ENCODE measurements at regions not wholly inside any gene's neighbourhood (a gene's known extent, or its start where the extent isn't known, plus 50 kb on each side); places are given as distances from the start of the nearest gene placed in this dataset.
"Not testable (repeated sequence)": the region's sequence is repeated elsewhere in the genome, so short reads cannot be mapped to it uniquely, and the experiment has no call there.

DNA sequence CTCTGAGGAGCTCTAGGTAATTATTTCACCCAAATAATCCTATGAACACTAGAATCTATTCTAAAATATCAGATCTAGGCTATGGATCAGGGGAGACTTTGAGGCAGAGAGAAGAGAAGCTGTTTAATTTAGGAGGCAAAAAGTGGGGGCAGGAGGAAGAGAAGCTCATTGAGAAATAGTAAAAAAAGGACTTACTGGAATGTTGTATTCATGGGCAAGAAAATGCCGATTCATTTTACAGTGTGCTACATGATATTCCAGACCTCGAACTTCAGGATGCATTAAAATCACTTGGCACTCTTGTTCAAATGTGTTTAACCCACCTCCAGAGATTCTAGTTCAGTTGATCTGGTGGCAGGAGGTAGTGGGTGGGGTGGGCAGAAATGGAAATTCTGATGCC is 109.5 kb upstream of the ITGB1 start:
- no peak for DNase-seq

DNA sequence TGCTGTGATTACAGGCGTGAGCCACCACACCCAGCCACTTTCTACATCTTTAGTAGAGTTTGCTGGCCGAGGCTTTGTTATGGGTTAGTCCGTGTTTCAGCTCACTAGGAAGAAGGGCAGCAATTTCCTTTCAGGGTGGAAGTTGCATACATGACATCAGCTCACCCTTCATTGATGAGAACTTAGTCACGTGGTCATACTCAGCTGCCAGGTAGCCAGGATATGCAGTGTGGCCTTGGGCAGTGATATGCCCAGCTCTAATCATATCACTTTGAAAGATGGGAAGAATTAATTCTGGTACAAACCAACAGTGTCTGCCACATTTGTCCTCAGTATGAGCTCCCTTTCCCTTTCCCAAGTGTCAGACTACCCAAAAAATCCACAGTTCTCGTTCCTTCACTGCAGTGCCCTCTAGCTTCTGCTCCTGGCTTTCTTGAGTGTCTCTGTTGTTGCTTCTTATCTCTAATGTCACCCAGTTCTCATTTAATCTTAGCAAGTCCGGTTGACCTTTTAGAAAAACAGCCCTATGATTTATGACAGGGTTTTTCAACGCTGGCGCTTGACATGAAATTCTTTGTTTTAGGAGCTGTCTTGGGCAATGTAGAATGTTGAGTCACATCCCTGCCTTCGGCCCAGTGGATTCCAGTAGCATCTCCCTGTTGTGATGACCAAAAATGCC is 108.7 kb upstream of the ITGB1 start:
- DNase-seq: no peak

DNA sequence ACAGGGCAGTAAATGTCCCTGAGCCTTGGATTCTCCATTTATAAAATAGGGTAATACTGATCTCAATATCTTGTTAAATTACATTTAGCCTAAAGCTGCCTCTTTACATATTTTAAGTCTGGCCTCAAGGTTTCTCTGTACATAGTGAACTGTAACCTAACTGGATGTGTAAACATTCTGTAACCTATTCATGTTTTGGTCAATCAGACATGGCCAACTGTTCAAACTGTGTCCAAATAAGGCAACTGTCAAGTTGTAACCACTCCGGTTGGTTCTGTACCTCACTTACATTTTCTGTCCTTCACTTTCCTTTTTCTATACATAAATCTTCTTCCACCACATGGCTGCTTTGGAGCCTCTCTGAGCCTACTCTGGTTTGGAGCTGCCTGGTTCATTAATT is 107.1 kb upstream of the ITGB1 start:
- no peak for DNase-seq

DNA sequence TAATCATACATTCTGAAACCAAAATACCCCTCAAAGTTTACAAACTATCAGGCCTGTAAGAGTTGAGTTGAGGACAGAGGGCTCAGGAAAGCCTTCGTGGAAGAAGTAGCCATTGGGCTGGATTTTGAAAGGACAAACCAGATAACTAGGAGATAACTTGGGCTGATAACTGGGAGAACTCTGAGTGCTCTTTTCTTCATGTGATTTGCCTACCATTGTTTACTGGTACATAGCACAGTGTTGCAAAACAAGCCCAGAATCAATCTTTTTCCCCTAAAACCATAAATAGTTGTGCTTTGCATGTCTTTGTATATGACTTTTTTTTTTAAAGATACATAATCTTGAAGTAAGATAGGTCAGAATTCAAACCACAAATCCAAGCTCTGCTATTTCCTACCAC is 106.7 kb upstream of the ITGB1 start:
- DNase-seq: no peak

DNA sequence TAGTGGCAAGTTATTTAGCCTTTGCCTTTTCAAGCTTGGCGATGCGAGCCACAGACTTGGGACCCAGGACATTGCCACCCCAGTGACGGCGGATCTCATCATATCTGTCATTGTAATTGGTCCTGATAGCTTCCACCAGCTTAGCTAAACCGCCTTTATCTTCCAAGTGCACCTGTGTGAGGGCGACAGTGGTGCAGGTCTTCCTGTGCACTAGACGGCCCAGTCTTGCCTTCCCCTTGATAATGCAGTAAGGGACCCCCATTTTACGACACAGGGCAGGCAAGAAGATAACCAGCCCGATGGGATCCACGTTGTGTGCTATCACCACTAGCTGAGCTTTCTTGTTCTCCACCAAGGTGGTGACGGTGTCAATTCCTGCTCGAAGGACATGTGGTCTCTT is 99.6 kb upstream of the ITGB1 start:
- no peak for DNase-seq

DNA sequence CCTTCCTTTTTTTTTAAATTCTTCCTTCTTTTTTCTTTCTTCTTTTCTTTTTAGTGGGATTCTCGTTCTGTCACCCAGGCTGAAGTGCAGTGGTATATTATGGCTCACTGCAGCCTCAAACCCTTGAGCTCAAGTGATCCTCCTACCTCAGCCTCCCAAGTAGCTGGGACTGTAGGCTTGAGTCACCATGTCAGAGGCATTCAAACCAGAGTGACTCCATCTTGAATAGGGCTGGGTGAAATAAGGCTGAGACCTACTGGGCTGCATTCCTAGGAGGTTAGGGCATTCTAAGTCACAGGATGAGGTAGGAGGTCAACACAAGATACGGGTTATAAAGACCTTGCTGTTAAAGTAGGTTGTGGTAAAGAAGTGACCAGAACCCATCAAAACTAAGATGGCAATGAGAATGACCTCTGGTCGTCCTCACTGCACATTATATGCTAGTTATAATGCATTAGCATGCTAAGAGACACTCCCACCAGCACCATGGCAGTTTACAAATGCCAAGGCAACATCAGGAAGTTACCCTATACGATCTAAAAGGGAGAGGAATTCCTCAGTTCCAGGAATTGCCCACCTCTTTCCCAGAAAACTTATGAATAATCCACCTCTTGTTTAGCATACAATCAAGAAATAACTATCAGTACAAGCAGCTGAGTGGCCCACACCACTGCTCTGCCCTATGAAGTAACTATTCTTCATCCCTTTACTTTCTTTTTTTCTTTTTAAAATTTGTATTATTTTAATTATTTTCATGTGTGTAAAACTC is 99.0 kb upstream of the ITGB1 start:
- DNase-seq: no peak

DNA sequence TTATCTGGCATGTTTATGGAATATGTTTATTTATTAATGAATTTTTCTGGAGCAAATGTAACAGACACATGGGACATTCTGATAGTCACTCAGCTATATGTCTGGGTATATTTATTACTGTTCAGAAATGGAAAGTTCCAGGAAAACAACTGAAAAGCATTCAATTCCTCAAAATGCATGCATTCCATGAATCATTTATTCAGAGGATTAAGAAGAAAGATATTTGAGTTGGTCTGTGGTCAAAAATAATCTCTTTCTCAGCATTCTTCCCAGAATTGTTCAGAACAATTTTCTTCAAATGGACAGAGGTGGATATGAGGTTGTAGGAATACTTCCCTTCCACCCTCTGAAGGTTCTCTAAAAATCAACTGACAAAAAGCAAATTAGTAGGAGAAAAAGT is 97.6 kb upstream of the ITGB1 start:
- no peak for DNase-seq

DNA sequence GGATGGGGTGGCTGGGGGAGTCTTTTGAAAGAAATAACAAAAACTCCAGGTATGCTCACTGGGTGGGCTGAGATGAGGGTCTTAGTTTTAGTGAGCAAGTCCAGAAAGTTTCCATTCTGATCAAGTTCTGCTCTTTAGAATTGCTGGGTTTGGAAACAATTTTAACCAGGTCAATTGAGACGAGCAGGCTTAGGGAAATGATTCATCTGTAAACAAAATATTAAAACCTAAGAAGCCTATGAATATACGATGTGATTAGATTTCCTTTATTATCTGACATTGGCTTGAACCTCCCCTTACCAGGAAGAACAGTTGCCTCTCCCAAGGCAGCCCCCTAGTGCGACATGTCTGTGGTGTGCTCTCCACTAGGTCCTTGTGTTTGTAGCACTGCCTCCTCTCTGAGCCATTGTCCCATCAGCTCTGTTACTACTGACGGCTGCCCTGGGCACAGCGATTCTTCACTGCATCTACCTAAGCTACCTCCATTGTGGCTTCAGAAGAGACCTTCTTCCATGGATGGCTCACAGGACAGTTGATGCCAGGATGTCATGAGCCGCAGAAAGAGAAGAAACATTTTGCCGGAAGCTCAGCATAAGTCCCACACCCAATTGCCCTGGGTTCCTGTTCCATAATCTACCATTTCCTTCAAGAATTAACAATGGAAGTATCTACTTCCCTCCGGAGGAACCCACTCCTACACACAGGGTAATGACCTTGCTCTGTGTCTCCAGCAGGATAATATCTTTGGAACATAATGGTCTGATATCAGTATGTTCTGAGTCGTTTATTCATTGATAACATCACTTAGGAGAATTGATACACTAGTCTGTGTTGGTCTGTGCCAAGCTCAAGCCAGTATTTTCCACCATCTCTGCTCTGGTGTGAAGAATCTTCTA is 95.1 kb upstream of the ITGB1 start:
- no peak for DNase-seq

DNA sequence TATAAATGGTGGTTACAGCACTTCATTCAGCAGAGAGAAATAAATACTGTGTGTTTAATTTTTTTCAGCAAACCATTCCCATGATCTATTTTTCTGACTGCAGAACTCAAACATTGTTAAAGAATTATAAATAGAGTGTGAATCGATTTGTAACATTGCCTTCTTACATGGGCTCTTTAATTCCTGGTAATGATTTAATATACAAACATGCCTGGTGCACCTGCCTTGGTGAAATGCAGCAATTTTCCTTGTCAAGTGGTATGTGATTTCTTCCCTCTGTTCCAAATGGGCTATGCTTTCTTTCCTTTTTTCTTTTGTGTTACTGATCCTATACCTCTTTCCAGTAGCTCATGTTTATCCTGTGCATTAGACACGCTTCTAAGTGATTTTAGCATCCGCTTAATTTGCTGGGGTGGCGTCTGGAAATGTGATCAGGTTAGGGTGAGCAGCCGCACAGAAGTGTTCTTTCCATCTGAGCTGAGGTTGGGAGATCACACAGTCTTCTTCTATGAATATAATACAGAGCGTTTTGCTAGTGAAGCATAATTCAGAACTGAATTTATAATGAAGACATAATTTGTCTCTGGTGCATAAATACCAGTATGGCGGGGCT is 94.3 kb upstream of the ITGB1 start:
- no peak for DNase-seq

DNA sequence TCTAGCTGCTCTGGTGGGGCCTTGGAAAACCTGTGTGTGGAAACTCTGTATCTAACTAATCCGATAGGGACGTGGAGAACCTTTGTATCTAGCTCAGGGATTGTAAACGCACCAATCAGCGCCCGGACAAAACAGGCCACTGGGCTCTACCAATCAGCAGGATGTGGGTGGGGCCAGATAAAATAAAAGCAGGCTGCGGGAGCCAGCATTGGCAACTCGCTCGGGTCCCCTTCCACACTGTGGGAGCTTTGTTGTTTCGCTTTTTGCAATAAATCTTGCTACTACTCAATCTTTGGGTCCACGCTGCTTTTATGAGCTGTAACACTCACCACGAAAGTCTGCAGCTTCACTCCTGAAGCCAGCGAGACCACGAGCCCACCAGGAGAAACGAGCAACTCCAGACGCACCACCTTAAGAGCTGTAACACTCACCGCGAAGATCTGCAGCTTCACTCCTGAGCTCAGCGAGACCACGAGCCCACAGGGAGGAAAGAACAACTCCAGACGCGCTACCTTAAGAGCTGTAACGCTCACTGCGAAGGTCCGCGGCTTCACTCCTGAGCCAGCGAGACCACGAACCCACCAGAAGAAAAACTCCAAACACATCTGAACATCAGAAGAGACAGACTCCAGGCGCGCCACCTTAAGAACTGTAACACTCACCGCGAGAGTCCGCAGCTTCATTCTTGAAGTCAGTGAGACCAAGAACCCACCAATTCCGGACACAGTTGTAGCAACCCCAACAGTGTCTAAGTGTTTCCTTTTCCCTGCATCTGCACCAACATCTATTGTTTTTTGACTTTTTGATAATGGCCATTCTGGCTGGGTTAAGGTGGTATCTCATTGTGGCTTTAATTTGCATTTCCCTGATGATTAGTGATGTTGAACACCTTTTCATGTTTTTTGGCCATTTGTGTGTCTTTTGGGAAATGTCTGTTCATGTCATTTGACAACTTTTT is 92.2 kb upstream of the ITGB1 start:
- DNase-seq: not testable (repeated sequence)

DNA sequence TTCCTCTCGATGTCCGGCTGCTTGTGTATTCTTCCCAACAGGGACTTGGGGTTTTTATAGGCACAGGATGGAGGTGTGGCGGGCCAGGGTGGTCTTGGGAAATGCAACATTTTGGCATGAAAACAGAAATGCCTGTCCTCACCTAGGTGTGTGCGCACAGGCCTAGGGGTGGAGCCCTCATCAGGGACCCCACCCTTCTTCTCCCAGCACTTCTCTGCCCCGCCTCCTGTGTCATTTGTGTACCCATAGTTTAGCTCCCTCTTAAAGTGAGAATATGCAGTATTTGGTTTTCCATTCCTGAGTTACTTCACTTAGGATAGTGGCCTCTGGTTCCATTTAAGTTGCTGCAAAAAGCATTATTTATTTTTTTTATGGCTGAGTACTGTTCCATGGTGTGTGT is 90.2 kb upstream of the ITGB1 start:
- DNase-seq: no peak

DNA sequence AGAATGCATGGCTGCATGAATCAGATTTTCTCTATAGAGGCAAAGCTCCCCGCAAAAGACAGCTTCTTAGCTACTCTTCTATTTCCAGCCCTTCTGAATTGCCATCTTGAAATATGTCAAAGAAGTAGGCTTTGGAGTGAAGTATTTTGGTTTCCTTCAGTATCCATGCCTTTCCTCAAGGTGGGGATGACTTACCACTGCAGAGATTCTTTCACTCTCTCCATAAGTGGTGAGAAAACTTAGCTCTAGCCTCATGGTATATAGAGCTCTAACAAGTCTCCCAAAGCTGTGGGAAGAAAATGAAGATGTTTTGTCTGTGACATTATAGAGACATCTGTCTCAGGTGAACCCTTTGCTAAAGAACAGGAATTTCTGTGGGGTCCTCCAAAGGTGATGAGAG is 89.6 kb upstream of the ITGB1 start:
- no peak for DNase-seq

DNA sequence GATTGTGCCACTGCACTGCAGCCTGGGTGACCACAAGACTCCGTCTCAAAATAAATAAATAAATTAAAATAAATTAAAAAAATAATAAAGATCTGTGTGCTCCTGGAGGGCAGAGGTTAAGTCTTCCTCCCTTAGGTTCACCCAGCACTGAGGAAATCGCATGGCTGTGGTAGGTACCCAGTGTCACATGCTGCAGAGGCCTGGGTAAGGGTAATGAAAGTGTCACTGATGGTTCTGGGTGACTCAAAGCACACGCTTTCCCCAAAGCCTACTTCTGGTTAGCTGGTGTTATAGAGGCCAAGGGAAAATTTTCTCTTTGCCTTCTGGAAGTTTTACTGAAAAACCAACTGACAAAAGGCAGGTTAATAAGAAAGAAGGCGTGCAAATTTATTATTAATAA is 88.8 kb upstream of the ITGB1 start:
- no peak for DNase-seq

DNA sequence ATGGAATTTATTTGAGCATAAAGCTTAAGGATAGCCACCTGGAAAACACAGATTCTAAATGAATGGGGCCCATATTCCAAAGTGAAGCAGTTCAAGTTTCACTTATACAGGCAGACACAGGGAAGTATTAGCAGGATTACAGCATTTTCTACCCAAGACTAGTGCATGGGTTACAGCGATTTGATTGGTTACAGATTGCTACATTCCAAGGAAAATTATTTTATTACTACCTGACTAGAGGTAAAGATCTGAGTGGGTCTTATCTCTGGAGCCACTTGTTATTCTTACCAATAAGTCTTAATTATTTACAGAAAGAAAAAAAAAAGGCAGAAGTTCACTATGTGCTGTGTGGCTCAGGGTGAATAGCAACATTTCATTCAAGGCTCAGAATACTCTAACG is 87.4 kb upstream of the ITGB1 start:
- no peak for DNase-seq

DNA sequence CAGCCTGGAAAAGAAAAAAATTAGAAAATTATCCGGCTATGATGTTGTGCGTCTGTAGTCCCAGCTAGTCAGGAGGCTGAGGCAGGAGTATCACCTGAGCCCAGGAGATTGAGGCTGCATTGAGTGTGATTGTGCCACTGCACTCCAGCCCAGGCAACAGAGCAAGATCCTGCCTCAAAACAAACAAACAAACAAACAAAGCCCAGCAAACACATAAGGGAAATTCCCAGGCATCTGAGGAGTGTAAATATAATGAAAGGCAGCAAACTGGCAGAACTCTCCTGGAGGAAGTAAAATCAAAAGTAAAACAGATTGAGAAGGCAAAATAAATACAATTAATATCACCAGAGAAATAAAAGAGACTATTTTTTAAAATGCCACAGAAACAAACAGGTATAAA is 84.5 kb upstream of the ITGB1 start:
- no peak for DNase-seq

DNA sequence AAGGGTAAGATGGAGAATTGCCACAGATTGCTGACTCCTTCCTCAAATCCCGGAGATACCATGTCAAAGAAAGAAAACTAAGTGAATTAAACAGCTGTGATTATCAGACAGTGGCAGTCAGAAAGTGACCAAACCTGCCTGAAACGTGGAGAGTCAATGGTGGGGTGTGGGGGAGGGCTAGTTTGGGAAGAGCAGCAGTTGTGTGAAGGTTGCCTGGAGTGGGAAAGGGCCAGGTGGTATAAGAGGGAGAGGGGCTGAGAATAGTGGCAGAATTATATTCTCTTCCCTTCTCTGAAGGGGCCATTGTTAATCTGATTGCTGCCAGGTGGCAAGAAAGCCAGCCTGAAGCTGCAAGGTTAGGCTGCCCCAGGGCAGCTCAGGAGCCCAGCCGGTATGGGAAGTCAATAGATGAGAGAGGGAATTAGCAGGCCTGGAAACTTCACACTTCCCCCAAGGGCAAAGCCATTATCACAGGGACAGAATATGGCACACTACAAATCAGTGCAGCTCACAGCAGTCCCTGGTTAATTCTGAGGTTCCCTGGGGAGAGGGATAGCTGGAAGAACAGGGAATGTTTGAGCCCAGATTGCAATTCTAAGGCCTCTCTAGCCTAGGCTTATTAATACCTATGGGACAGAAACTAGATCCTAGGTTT is 83.9 kb upstream of the ITGB1 start:
- DNase-seq: peak; percentile 40

DNA sequence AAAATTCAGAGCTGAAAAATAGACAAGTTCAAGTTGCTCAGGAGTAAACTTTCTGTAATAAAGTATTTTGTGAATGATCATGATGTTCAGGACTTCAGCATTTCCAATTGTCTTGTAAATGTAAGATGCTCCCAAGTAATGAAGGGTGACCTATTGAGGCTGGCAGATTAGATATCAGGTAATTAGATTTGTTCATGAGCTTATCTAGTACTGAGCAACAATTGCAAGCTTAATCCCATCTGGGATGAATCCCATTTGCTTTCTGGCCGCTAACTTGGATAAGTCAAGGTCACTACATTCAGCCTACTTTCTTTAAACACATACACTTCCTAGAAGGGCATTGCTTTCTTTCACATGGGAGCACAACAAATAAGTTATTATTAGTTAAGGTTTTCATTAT is 82.4 kb upstream of the ITGB1 start:
- DNase-seq: no peak

DNA sequence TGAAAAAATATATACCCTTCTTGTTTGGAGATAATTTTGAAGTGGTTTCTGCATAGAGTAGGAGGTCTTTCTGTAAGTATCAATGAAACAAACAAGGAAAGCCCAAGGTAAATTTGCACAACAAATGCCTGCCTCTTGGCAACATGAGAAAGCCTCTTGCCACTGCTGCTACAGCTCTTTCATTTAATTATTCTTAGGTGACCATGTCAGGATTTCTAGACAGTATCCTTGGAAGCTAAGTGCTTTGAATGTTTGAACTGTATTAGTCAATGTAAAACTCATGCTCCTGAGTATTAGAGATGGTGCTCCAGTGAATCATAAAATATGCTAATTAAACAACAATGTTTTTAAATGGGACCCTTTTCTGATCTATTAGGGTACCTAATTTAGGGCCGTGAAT is 81.2 kb upstream of the ITGB1 start:
- no peak for DNase-seq

DNA sequence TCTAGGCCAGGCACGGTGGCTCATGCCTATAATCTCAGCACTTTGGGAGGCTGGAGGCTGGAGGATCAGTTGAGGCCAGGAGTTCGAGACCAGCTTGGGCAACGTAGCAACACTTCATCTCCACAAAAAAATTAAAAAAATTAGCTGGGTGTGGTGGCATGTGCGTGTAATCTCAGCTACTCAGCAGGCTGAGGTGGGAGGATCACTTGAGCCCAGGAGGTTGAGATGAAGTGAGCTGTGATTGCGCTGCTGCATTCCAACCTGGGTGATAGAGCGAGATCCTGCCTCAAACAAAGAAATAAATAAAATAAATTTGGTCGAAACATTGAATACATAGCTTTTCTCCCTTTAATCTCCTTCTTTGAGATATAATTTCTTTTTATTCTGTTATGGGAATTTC is 80.6 kb upstream of the ITGB1 start:
- no peak for DNase-seq

DNA sequence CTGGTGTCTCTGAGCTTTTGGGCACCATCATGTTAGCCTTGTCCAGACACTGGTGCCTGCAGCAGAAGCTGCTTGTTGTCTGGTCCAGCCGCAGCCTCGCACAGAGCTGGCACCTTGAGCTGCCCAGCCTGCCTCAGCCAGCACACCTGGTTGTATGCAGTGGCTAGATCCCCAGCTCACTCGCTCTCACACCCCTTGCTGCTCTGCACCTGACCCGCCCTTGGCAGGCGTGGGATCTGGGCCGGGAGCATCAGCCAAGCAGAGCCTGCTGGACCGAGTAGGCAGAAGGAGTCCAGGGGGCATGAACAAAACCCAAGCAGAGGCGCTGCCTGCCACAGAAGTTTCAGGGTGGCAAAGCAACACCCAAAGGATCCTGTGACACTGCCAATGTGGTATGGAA is 79.7 kb upstream of the ITGB1 start:
- no peak for DNase-seq

DNA sequence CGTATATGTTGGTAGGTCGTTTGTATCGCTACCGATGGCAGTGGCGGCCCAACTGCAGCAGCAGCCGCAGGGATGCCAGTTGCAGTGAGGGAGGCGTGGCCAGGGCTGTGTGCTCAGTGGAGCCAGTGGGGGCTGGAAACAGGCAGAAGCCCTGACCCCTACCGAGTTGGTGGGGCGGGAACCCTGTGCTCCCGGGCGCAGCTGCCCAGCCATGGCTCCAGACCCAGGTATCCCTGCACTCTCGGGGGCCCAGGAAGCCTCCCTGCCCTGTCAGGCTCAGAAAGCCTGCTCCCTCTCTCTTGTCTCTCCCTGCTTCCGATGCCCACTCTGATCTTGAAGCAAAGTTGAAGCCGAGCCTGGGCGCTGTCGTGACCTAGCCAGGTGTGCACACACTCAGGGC is 78.6 kb upstream of the ITGB1 start:
- DNase-seq: no peak

DNA sequence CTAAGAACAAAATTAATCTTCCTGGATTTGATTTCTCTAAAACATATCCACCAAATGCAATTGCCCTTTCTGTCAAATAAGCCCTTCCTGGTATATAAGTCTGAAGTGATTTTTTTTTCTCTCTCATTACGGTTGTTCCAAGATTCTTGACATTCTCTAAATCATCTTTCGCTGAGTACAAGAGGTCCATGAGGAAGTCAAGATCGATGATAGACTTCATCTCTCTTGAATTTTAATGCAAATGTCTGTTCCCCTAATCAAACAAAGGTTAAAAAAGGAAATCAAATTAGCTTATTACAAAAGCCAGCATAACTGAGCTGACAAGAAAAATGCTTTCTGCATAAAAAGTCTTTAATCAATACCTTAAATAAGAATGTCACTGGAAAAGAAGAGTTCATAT is 77.4 kb upstream of the ITGB1 start:
- DNase-seq: no peak
